TTC549 (cell line): ENCODE measurements at regions not wholly inside any gene's neighbourhood (a gene's known extent, or its start where the extent isn't known, plus 50 kb on each side); places are given as distances from the start of the nearest gene placed in this dataset.
A peak's percentile ranks its signal among the peaks of the same experiment; 100 is the strongest.
"Not testable (repeated sequence)": the region's sequence is repeated elsewhere in the genome, so short reads cannot be mapped to it uniquely, and the experiment has no call there.

Experiments
- FAIRE-seq: peaks from 2 replicates; lab custom pipeline; 2012; peaks lifted over from hg19 to GRCh38; lab: Jason Lieb, UNC

DNA sequence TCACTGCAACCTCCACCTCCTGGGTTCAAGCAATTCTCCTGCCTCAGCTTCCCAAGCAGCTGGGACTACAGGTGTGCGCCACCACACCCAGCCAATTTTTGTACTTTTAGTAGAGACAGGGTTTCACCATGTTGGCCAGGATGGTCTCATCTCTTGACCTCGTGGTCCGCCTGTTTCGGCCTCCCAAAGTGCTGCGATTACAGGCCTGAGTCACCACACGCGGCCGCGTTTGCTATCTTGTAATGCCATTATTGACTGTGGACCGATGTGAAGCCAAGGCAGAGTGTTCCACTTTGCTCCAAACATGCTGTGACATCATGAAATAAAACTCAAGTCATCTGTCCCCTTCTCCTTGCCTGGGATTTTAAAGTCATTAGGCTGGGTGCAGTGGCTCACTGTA, 72.1 kb upstream of the CHD2 start:
- not testable (repeated sequence) for FAIRE-seq

DNA sequence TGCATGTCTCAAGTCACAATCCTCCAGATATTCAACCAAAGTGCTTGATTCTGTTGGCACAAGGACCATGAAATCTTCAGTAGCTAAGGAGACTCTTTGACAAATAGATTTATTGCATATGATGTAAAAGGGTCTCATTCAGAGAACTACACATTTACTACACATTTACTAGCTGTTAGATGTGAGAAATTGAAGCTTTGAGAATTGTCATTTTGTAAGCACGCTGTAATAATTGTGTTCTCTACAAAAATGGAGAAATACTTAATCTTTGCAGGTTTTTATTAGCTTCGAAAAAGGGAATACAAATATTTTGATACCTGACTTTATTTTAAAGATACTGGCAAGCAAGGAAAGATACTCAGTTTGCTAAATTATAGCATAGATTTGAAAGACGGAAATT, 70.2 kb upstream of the CHD2 start:
- FAIRE-seq, result no peak

DNA sequence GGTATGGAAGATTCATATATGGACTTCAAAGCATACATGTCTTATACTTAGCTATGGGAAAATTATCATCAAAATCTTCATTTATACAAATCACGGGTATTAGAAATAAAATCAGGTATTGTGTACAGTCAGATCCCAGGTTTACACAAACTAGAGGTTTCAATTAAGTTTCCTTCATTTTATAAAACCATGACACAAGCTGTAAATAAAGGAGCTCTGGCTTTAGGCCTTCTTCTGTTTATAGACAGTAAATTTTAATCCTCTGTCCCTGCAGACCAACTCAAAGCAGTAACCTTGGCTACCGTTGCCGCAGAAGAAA, 68.8 kb upstream of the CHD2 start:
- FAIRE-seq, result no peak

DNA sequence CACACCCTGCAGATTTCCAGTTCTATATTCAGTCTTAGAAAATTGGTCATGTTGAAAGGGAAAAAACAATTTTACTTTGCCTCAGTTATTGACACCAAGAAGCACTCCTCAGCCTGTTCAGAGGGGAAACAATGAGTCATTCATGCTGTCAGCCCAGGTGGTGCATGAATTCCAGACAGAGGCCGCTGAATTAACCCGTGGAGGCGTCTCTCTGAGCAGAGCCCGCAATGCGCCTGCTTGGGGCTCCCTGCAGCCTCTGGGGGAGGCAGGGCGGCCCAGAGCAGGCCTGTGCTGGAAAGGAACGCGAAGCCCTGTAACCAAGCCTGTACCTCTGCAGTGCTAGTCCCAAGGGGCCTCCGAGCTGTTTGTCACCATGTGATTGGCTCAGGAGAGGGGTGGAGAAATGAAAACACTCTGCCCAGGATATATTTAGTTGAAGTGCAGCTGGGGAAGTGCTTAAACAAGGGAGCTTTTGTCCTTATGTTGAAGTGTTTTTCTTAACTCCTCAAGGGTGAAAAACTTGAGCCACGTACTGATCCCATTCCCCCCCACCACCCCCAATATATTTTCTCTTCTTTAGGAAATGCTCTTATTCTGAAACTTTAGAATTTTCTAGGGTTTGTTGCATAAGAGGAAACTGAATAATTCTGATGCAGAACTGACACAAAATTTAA, 68.3 kb upstream of the CHD2 start:
- peak; percentile 71 for FAIRE-seq

DNA sequence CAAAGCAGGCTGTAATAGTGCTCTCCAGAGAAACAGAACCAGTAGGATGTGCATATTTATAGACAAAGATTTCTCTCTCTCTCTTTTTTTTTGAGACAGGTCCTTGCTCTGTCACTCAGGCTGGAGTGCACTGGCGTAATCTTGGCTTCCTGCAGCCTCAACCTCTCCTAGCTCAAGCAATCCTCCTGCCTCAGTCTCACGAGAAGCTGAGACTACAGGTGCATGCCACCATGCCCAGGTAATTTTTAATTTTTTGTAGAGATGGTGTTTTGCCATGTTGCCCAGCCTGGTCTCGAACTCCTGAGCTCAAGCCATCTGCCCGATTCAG, 67.1 kb upstream of the CHD2 start:
- no peak for FAIRE-seq

DNA sequence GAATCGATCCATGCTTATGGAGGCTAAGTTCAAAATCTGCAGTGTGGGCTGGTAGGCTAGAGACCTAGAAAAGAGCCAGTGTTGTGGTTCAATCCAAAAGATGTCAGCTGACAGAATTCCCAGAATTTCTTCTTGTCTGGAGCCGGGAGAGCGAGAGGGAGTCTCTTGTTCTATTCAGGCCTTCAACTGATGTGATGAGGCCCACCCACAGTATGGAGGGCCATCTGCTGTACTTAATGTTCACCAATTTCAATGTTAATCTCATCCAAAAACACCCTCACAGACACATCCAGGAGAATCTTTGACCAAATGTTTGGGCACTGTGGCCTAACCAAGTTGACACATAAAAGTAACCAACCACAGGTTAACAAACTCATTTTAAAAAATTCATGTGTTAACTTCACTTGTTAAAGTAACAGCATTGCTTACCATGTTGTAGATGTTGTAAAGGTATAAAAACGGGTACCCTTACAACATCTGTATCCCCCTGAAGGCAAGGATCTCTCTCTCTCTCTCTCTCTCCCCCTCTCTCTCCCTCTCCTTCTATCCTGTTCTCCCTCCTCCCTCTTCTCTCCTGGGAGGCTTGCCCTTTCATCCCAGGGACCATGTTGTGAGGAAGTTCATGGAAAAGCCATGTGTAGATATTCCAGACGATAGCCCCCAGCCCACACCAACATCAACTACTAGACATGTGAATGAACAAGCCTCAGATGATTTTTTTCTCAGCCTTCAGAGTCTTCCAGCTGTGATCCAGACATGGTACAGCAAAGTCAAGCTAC, 66.4 kb upstream of the CHD2 start:
- FAIRE-seq, result no peak

DNA sequence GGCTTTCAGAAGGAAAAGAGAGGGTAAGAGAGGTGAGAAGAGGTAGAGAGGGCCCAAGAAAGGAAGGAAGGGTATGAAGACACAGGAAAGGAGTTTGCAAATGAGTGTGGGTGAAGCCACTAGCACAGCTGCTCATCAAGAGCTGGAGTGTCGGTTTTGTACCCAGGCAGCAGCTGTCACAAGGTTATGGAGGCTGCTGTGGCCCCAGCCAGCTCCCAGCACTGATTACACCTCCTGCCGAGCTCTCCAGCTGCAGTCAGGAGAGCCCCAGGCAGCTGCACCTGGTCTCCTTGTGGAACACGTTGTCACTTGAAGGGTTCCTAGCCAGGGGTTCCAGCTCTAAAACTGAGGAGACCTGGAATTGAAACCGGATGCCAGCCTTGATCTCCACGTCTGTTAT, 60.4 kb upstream of the CHD2 start:
- FAIRE-seq, result no peak

DNA sequence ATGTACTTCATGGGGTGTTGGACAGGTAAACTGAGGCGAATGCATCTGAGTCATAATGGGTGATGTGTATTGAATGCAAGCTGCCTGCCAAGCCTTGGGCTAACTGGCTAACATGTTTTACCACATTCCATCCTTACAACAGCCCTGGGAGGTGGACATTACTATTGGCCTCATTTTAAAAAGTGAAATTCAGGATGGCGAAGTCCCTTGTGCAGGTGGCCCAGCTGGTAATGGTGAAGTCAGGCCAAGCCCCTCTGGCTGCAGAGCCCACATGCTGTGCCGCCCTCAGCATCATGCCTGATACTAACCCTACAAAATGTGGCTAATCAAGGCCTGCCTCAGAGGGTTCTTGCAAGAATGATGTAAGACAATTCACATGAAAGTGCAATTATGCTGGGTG, 60.0 kb upstream of the CHD2 start:
- FAIRE-seq, result no peak

DNA sequence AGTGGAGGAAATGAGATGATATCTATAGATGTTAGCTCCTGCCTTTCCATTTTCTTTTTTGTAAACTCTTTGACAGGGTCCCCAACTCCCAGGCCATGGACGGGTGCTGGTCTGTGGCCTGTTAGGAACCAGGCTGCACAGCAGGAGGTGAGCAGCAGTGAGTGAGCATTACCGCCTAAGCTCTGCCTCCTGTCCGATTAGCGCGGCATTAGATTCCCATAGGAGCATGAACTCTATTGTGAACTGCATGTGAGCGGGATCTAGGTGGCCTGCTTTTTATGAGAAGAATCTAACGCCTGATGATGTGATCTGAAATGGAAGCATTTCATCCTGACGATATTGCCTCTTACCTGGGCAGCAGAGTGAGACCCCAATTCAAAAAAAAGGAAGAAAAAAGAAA, 56.8 kb upstream of the CHD2 start:
- FAIRE-seq, result no peak

DNA sequence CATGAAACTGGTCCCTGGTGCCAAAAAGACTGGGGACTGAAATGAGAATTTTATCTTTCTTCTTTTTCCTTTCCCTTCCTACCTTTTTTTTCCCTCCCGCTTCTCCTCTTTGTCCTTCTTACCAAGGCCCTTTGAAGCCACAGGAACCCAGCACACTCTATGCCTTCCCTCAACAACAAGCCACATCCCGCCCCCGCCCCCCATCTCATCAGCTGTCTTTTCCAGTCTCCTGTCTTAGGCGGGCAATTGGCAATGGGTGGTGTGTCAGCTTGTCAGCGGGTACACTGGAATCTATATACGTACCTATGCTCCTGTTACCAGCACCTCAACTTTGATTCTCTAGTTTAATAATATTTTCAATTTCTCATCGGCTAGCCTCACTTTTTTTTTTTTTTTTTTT, 56.3 kb upstream of the CHD2 start:
- FAIRE-seq, result no peak

DNA sequence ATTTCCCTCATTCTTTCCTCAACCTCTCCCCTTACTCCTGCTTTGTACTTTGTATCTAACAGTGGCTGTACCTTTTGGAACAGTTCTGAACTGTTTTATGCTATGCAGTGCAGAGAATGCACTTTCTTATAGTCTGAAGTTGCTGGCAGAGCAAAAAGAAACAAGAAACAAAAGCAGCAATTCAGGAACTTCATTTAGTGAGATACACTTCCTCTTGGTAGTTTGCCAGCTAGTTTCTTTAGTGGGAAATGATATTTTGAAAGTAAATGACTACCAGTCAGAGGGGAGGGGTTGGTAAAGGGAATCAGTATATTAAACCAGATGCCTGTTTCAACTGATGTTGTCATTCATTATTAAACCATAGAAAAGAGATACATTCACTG, 55.0 kb upstream of the CHD2 start:
- FAIRE-seq, result no peak

DNA sequence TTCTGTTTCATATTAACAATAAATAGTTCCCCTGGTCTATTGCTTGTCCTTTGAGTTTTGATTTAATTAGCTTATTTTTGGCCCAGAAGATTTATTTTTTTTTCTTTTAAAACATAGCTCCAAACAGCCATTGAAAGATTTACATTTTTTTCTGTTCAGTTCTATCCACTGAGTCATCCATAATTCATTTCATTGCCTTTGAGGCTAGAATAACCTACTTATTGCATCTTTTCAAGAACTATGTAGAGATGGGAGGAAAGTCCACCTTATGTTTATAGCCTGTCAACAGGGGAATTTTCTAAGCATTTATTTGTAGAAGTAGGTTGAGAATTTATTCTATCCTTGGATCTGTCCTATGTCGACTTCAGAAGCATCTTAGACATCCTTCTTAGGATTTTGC, 53.4 kb upstream of the CHD2 start:
- FAIRE-seq, result no peak

DNA sequence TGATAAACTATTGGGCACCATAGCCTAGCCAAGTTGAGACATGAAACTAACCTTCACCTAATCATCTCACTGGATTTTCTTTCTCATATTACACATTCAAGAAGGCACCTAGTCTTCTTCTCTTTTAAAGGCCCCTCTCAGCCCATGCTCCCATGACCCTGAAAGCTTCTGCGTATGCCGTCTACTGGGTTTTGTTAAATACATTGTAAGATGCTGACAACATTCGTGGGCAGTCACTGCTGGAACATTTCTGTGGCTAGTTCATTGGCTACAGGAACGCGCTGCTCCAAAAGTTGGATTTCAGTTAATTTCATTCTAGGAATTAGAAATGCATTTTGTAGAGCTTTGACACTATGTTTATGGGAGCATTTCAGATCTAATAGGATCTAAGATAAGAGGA, 52.3 kb upstream of the CHD2 start:
- FAIRE-seq, result no peak

DNA sequence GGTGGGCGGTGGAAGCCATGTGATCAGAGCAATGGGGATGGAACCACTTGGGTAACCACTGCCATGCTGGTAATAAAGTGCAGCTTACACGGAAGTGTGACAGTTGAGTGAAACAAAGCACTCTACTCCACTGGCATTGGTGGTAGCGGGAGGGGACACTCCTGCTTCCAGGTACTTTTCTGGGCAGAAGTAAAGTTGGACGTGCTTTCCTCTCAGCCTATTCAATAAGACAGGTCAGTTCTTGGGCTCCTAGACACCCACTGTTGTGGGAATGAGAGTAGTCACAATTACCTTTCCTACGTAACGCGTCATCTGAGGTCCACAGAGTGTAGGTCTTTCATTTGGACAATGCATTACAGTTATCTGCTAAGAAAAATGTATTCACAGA, 51.7 kb upstream of the CHD2 start:
- FAIRE-seq, result no peak

DNA sequence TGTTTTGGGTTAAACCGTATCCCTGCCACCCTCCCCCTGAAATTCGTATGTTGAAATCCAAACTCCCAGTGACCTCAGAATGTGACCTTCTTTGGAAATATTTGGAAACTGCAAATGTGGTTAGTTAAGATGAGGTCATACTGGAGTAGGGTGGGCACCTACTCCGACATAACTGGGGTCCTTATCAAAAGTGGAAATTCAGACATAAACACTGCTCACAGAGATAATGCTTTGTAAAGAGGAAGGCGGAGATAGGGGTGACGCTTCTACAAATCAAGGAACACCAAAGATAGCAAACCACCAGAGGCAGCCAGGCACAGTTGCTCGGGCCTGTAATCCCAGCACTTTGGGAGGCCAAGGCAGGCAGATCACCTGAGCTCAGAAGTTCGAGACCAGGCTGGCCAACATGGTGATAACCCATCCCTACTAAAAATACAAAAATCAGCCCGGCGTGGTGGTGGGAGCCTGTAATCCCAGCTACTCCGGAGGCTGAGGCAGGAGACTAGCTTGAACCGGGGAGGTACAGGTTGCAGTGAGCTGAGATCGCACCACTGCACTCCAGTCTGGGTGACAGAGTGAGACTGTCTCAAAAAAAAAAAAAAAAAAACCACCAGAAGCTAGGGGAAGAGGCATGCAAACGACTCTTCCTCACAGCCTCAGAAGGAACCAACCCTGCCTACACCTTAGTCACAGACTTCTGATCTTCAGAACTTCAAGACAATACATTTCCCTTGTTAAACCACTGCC, 51.1 kb upstream of the CHD2 start:
- FAIRE-seq, result no peak

DNA sequence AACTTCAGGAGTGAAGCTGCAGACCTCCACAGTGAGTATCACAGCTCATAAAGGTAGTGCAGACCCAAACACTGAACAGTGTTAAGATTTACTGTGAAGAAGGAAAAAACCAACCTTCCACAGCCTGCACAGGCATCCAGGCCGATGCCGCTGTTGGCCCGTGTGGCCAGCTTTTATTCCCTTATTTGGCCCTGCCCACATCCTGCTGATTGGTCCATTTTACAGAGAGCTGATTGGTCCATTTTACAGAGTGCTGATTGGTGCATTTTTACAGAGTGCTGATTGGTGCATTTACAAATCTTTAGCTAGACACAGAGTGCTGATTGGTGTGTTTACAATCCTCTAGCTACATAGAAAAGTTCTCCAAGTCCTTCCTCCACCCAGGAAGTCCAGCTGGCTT, 49.9 kb upstream of the CHD2 start:
- FAIRE-seq, result not testable (repeated sequence)
